ENCODE measurements at regions not wholly inside any gene's neighbourhood (a gene's known extent, or its start where the extent isn't known, plus 50 kb on each side); places are given as distances from the start of the nearest gene placed in this dataset.

DNA sequence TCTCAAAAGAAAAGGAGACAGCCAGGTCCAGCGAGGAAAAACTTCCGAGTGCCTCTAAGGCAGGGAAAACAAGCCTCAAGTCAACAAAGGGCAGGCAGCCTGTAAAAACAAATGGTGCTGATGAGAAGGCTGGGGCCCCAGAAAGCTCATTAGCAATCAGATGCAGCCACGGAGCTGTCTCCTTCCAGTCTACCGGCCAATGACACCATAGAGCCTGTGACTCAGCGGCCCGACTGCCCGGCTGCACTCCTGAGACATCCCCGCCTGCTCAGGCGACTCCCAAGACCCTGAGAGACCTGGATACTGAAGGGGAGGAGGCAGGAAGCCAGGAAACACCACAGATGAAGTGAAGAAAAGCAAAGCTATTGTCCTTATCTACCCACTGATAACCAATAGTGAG lies 120.1 kb upstream of the HDDC2 start:
- no peaks in the 10 kb centered on the region for H3K27me3 ChIP-seq (ENCODE audit: control insufficient read depth, insufficient read depth, low read length)
- no peak for DNase-seq (ENCODE audit: low read depth)
- H3K4me3 ChIP-seq (ENCODE audit: low read depth, low read length), result no peak overlapping the region
- TF ChIP-seq CTCF (IDR thresholded peaks at IDR 0.05; ENCODE audit: insufficient read depth, low read depth, low read length), result no peak
- CTCF ChIA-PET, result no interaction called here
- no peaks in the 10 kb centered on the region for H3K36me3 ChIP-seq (ENCODE audit: control insufficient read depth, insufficient read depth, low read length)
- POLR2A ChIA-PET, result no interaction called here

DNA sequence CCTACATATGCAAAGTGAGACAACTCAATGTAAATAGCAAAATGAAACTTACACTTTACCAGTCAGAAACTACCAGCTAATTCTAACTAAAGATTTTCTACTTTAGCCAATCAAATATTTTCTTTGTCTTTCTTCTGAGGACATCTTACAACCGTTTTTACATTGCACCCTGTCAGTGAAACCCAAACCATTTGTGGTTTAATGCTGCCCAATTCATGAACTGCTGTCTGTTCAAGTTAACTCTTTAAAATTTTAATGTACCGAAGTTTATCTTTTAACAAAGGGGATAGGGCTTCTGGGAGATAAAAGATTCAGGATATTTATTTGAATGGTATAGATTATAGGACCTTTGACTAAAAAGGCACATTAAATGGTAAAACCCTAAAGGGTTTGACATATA lies 121.3 kb upstream of the HDDC2 start:
- Histone ChIP-seq H3K27me3 (ENCODE audit: control insufficient read depth, insufficient read depth, low read length) (no peaks in the 10 kb centered on the region), H3K36me3 (ENCODE audit: control insufficient read depth, insufficient read depth, low read length) (no peaks in the 10 kb centered on the region), H3K4me3 (ENCODE audit: low read depth, low read length) (no peak overlapping the region)
- no peak for TF ChIP-seq CTCF (IDR thresholded peaks at IDR 0.05; ENCODE audit: insufficient read depth, low read depth, low read length)
- ChIA-PET CTCF (no interaction called here), POLR2A (no interaction called here)
- no peak for DNase-seq (ENCODE audit: low read depth)

DNA sequence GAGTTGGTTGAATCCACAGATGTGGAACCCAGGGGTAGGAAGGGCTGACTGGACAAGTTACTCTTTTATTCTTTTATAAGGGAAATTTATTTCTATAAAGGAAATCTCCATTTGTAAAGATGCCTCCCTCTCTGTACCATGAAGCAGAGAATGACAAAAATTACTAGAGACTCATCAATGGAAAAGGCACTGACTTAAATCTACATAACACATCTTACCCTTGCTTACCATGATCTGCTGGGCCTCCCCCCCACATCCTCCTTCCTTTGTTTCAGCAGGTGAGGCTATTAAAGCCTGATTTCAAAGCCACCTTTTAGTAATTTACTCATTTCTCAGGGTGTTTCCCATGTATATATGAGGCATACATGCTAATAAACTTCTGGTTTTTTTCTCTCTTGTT lies 130.2 kb upstream of the HDDC2 start:
- no peak for DNase-seq (ENCODE audit: low read depth)
- H3K36me3 ChIP-seq (ENCODE audit: control insufficient read depth, insufficient read depth, low read length), result no peaks in the 10 kb centered on the region
- no peaks in the 10 kb centered on the region for H3K27me3 ChIP-seq (ENCODE audit: control insufficient read depth, insufficient read depth, low read length)
- TF ChIP-seq CTCF (IDR thresholded peaks at IDR 0.05; ENCODE audit: insufficient read depth, low read depth, low read length), result no peak
- ChIA-PET CTCF (no interaction called here), POLR2A (no interaction called here)
- no peak overlapping the region for H3K4me3 ChIP-seq (ENCODE audit: low read depth, low read length)

- Histone ChIP-seq H3K36me3 (ENCODE audit: control insufficient read depth, insufficient read depth, low read length) (no peaks in the 10 kb centered on the region), H3K4me3 (ENCODE audit: low read depth, low read length) (no peak overlapping the region), H3K27me3 (ENCODE audit: control insufficient read depth, insufficient read depth, low read length) (no peaks in the 10 kb centered on the region)
- ChIA-PET POLR2A (no interaction called here), CTCF (no interaction called here)
- no peak for DNase-seq (ENCODE audit: low read depth)
- TF ChIP-seq CTCF (IDR thresholded peaks at IDR 0.05; ENCODE audit: insufficient read depth, low read depth, low read length), result no peak
Observed at GRCh38 chr6:125432963-125433362, 131.2 kb upstream of the HDDC2 start.

GRCh38 chr6:125434760-125435159 lies 133.0 kb upstream of the HDDC2 start:
- ChIA-PET POLR2A (no interaction called here), CTCF (no interaction called here)
- Histone ChIP-seq H3K4me3 (ENCODE audit: low read depth, low read length) (no peak overlapping the region), H3K36me3 (ENCODE audit: control insufficient read depth, insufficient read depth, low read length) (no peaks in the 10 kb centered on the region), H3K27me3 (ENCODE audit: control insufficient read depth, insufficient read depth, low read length) (no peaks in the 10 kb centered on the region)
- no peak for DNase-seq (ENCODE audit: low read depth)
- TF ChIP-seq CTCF (IDR thresholded peaks at IDR 0.05; ENCODE audit: insufficient read depth, low read depth, low read length), result no peak
